Fibroblast of the aortic adventitia (primary cell): ENCODE measurements at regions not wholly inside any gene's neighbourhood (a gene's known extent, or its start where the extent isn't known, plus 50 kb on each side); places are given as distances from the start of the nearest gene placed in this dataset.

ENCODE experiments used
- DNase-seq: peaks from one replicate; pipeline ENCODE4 v3.0.0-alpha.2; 2010; ENCODE audit warnings: low read depth
- H3K4me3 ChIP-seq: 2 replicates; pipeline ENCODE4 v1.5.1; 2011; ENCODE audit warnings: low read depth, mild to moderate bottlenecking, control low read depth, low read length, moderate library complexity
- TF ChIP-seq, protein P1 (sequence below): IDR thresholded peaks from 2 replicates; pipeline ENCODE4 v1.5.1; 2011; ENCODE audit warnings: mild to moderate bottlenecking, low read length, control low read depth, inconsistent platforms; ENCODE audit not compliant: insufficient read depth

- H3K4me3 ChIP-seq: no peak overlapping the region
- no peak for DNase-seq
- TF ChIP-seq, protein P1, sequence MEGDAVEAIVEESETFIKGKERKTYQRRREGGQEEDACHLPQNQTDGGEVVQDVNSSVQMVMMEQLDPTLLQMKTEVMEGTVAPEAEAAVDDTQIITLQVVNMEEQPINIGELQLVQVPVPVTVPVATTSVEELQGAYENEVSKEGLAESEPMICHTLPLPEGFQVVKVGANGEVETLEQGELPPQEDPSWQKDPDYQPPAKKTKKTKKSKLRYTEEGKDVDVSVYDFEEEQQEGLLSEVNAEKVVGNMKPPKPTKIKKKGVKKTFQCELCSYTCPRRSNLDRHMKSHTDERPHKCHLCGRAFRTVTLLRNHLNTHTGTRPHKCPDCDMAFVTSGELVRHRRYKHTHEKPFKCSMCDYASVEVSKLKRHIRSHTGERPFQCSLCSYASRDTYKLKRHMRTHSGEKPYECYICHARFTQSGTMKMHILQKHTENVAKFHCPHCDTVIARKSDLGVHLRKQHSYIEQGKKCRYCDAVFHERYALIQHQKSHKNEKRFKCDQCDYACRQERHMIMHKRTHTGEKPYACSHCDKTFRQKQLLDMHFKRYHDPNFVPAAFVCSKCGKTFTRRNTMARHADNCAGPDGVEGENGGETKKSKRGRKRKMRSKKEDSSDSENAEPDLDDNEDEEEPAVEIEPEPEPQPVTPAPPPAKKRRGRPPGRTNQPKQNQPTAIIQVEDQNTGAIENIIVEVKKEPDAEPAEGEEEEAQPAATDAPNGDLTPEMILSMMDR: no peak
Observed at GRCh38 chr5:174320051-174320450, 274.5 kb downstream of the NSG2 start.

GRCh38 chr5:174323878-174324281 lies 278.4 kb downstream of the NSG2 start:
- DNase-seq: no peak
- TF ChIP-seq, protein P1: no peak
- H3K4me3 ChIP-seq: no peak overlapping the region

GRCh38 chr5:174324680-174325079 lies 279.2 kb downstream of the NSG2 start:
- H3K4me3 ChIP-seq: no peak overlapping the region
- peak; percentile 57 for DNase-seq
- TF ChIP-seq, protein P1: no peak

GRCh38 chr5:174325431-174325830 lies 279.9 kb downstream of the NSG2 start:
- no peak overlapping the region for H3K4me3 ChIP-seq
- DNase-seq: no peak
- TF ChIP-seq, protein P1: no peak

DNA sequence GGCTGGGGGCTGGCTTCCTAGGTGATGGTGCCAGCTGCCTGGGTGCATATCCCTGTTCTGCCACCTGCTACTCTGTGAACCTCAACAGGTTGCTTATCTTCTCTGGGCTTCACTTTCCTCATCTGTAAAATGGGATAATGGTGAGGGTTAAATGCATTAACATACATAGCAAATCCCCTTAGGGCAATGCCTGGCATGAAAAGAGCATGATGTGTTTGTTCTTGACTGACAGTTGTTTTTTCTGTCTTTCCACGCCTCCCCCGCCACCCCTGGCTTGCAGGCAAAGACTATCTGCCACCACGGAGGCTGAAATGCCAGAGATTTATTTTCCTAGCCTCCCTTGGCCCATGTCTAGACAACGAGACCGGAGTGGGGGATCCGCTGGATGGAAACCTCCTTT lies 280.5 kb downstream of the NSG2 start:
- TF ChIP-seq, protein P1: no peak
- DNase-seq: no peak
- no peak overlapping the region for H3K4me3 ChIP-seq

DNA sequence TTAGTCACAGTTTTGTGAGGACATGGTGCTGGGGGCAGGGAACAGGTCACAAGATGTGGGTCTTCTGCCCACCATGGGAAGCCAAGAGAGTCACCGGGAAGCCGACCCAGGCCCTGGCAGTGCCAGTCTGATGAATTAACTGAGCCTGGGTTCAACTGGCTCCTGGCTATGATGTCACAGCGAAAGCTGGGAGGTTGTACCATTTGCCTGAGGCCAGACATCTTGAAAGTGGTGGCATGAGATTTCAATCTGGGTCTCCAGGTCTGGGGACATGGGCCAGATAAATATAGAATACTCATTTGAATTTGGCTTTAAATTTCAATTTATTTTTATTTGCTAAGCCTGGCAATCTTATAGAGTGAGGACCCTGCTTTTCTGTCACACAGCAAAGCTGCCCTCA lies 280.9 kb downstream of the NSG2 start:
- H3K4me3 ChIP-seq: no peak overlapping the region
- TF ChIP-seq, protein P1: no peak
- no peak for DNase-seq

GRCh38 chr5:174327317-174327864 lies 281.9 kb downstream of the NSG2 start:
- DNase-seq: peak; percentile 80
- H3K4me3 ChIP-seq: no peak overlapping the region
- TF ChIP-seq, protein P1: peak; percentile 76
